ENCODE measurements at regions not wholly inside any gene's neighbourhood (a gene's known extent, or its start where the extent isn't known, plus 50 kb on each side); places are given as distances from the start of the nearest gene placed in this dataset.

DNA sequence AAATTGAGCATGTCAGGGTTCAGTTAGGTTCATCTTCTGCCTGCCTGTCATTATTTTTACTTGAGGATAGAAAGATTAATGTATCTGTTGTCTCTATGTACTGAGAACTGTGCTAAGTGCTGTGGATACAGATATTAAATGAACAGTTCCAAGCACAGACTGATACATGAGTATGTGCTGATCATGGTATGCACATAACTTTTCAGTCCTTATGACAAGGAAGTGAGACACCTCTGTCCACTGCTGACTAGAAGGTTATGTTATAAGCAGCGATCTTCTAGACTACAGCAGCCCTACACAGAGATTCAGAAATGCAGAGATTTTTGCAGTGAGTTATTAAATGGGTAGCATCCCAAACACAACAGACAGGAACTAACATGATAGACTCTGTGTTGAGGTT lies 335.6 kb upstream of the MTNR1B start:
- DNase-seq (ENCODE audit: low read depth in 2 of 2), result no peak
- Histone ChIP-seq H4K20me1 (ENCODE audit: control insufficient read depth, extremely low read depth, insufficient read depth, low read length) (no peaks in the 10 kb centered on the region), H3K9me3 (ENCODE audit: control insufficient read depth, insufficient read depth, low read depth, low read length) (no peaks in the 10 kb centered on the region), H3K36me3 (ENCODE audit: control insufficient read depth, insufficient read depth, low read length) (no peaks in the 10 kb centered on the region), H3K9ac (ENCODE audit: insufficient read depth, low read length) (no peak overlapping the region), H3K4me1 (ENCODE audit: control insufficient read depth, extremely low read depth, insufficient read depth, low read length) (no peaks in the 10 kb centered on the region), H3K79me2 (ENCODE audit: control insufficient read depth, insufficient read depth, low read length) (no peaks in the 10 kb centered on the region), H3K4me3 (replicated peaks in 1 of 4; ENCODE audit: control extremely low read depth in 1 of 4, insufficient read depth in 1 of 4, low read depth in 3 of 4, low read length in 4 of 4) (no peak overlapping the region), H3K27ac (ENCODE audit: insufficient read depth, low read length) (no peak overlapping the region), H2AFZ (ENCODE audit: low read length) (no peak overlapping the region), H3K27me3 (ENCODE audit: control insufficient read depth, insufficient read depth, low read length) (no peaks in the 10 kb centered on the region), H3K4me2 (ENCODE audit: extremely low read depth, insufficient read depth, low read length) (no peak overlapping the region)
- TF ChIP-seq, protein P1, sequence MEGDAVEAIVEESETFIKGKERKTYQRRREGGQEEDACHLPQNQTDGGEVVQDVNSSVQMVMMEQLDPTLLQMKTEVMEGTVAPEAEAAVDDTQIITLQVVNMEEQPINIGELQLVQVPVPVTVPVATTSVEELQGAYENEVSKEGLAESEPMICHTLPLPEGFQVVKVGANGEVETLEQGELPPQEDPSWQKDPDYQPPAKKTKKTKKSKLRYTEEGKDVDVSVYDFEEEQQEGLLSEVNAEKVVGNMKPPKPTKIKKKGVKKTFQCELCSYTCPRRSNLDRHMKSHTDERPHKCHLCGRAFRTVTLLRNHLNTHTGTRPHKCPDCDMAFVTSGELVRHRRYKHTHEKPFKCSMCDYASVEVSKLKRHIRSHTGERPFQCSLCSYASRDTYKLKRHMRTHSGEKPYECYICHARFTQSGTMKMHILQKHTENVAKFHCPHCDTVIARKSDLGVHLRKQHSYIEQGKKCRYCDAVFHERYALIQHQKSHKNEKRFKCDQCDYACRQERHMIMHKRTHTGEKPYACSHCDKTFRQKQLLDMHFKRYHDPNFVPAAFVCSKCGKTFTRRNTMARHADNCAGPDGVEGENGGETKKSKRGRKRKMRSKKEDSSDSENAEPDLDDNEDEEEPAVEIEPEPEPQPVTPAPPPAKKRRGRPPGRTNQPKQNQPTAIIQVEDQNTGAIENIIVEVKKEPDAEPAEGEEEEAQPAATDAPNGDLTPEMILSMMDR (conservative IDR thresholded peaks at IDR 0.05 in 1 of 2, IDR thresholded peaks at IDR 0.05 in 1 of 2; ENCODE audit: low read depth in 1 of 2, low read length in 2 of 2), result no peak
- TF ChIP-seq EZH2 (IDR thresholded peaks at IDR 0.05; ENCODE audit: low read length, missing control alignments), result no peak

GRCh38 chr11:92636543-92637188 lies 332.8 kb upstream of the MTNR1B start:
- Histone ChIP-seq H3K27me3 (ENCODE audit: control insufficient read depth, insufficient read depth, low read length) (no peaks in the 10 kb centered on the region), H3K9me3 (ENCODE audit: control insufficient read depth, insufficient read depth, low read depth, low read length) (no peaks in the 10 kb centered on the region), H4K20me1 (ENCODE audit: control insufficient read depth, extremely low read depth, insufficient read depth, low read length) (no peaks in the 10 kb centered on the region), H3K4me3 (replicated peaks in 1 of 4; ENCODE audit: control extremely low read depth in 1 of 4, insufficient read depth in 1 of 4, low read depth in 3 of 4, low read length in 4 of 4) (no peak overlapping the region), H3K9ac (ENCODE audit: insufficient read depth, low read length) (no peak overlapping the region), H3K79me2 (ENCODE audit: control insufficient read depth, insufficient read depth, low read length) (no peaks in the 10 kb centered on the region), H3K4me1 (ENCODE audit: control insufficient read depth, extremely low read depth, insufficient read depth, low read length) (no peaks in the 10 kb centered on the region), H3K27ac (ENCODE audit: insufficient read depth, low read length) (no peak overlapping the region), H3K4me2 (ENCODE audit: extremely low read depth, insufficient read depth, low read length) (no peak overlapping the region), H2AFZ (ENCODE audit: low read length) (no peak overlapping the region), H3K36me3 (ENCODE audit: control insufficient read depth, insufficient read depth, low read length) (no peaks in the 10 kb centered on the region)
- no peak for DNase-seq (ENCODE audit: low read depth in 2 of 2)
- no peak for TF ChIP-seq EZH2 (IDR thresholded peaks at IDR 0.05; ENCODE audit: low read length, missing control alignments)
- TF ChIP-seq, protein P1 (conservative IDR thresholded peaks at IDR 0.05 in 1 of 2, IDR thresholded peaks at IDR 0.05 in 1 of 2; ENCODE audit: low read depth in 1 of 2, low read length in 2 of 2), result no peak

GRCh38 chr11:92638678-92639077 lies 330.8 kb upstream of the MTNR1B start:
- Histone ChIP-seq H3K9me3 (ENCODE audit: control insufficient read depth, insufficient read depth, low read depth, low read length) (no peaks in the 10 kb centered on the region), H3K4me2 (ENCODE audit: extremely low read depth, insufficient read depth, low read length) (no peak overlapping the region), H2AFZ (ENCODE audit: low read length) (no peak overlapping the region), H4K20me1 (ENCODE audit: control insufficient read depth, extremely low read depth, insufficient read depth, low read length) (no peaks in the 10 kb centered on the region), H3K27me3 (ENCODE audit: control insufficient read depth, insufficient read depth, low read length) (no peaks in the 10 kb centered on the region), H3K4me1 (ENCODE audit: control insufficient read depth, extremely low read depth, insufficient read depth, low read length) (no peaks in the 10 kb centered on the region), H3K36me3 (ENCODE audit: control insufficient read depth, insufficient read depth, low read length) (no peaks in the 10 kb centered on the region), H3K9ac (ENCODE audit: insufficient read depth, low read length) (no peak overlapping the region), H3K27ac (ENCODE audit: insufficient read depth, low read length) (no peak overlapping the region), H3K79me2 (ENCODE audit: control insufficient read depth, insufficient read depth, low read length) (no peaks in the 10 kb centered on the region), H3K4me3 (replicated peaks in 1 of 4; ENCODE audit: control extremely low read depth in 1 of 4, insufficient read depth in 1 of 4, low read depth in 3 of 4, low read length in 4 of 4) (no peak overlapping the region)
- no peak for DNase-seq (ENCODE audit: low read depth in 2 of 2)
- TF ChIP-seq, protein P1 (conservative IDR thresholded peaks at IDR 0.05 in 1 of 2, IDR thresholded peaks at IDR 0.05 in 1 of 2; ENCODE audit: low read depth in 1 of 2, low read length in 2 of 2), result no peak
- no peak for TF ChIP-seq EZH2 (IDR thresholded peaks at IDR 0.05; ENCODE audit: low read length, missing control alignments)
